GM18517 (cell line): ENCODE measurements at regions not wholly inside any gene's neighbourhood (a gene's known extent, or its start where the extent isn't known, plus 50 kb on each side); places are given as distances from the start of the nearest gene placed in this dataset.
"Not testable (repeated sequence)": the region's sequence is repeated elsewhere in the genome, so short reads cannot be mapped to it uniquely, and the experiment has no call there.

Experiments
- ATAC-seq: cut with Tn5 transposase; IDR thresholded peaks from one replicate; pipeline ENCODE4 v1.9.1; 2021; ENCODE audit warnings: mild to moderate bottlenecking, moderate library complexity; ENCODE audit not compliant: unreplicated experiment

DNA sequence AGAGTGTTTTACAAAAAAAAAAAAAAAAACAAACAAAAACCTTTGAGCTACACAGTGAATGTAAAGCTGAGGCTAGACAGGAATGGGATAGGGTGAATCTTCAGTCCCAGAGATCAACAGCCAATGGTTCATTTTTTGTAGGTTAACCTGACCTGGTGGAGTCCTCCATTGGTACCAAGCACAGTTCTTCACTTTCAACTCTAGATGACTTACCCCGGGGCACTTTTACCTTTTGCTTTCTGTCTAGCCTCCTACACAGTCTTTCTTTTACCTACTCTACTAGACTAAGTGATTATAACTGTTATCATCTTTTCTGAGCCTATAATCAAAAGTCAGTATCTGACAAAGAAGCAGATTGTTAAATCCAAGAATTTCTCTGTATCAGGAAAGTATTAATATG, 50.9 kb downstream of the ANXA2R start:
- no peak for ATAC-seq

DNA sequence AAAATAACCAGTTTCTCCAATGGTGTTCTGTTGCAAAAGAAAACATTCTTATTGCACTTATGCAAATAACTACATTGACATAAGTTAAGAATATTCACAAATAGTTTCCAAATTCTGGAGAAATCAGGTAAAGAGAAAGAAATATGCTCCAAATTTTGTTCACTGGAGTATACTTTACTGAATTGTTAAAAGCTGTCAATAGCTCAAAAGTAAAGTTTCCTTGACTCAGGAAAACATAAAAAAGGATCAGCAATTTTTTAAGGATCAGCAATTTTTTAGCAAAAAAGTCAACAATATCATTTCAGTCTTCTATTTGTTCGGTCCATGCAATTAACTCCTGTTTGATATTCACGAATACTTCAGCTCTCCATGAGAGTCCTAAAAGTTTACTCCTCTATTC, 51.6 kb downstream of the ANXA2R start:
- no peak for ATAC-seq

GRCh38 chr5:42985129-42986037, 54.7 kb downstream of the ANXA2R start:
- no peak for ATAC-seq

GRCh38 chr5:42984307-42984706, 55.8 kb downstream of the ANXA2R start:
- no peak for ATAC-seq

- ATAC-seq, result no peak
Observed at GRCh38 chr5:42982107-42982622, 58.0 kb downstream of the ANXA2R start.

DNA sequence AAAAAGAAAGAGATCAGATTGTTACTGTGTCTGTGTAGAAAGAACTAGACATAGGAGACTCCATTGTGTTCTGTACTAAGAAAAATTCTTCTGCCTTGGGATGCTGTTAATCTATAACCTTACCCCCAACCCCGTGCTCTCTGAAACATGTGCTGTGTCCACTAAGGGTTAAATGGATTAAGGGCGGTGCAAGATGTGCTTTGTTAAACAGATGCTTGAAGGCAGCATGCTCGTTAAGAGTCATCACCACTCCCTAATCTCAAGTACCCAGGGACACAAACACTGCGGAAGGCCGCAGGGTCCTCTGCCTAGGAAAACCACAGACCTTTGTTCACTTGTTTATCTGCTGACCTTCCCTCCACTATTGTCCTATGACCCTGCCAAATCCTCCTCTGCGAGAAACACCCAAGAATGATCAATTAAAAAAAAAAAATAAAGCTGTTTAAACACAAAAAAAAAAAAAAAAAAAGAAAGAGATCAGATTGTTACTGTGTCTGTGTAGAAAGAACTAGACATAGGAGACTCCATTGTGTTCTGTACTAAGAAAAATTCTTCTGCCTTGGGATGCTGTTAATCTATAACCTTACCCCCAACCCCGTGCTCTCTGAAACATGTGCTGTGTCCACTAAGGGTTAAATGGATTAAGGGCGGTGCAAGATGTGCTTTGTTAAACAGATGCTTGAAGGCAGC, 58.6 kb downstream of the ANXA2R start:
- ATAC-seq, result not testable (repeated sequence)

DNA sequence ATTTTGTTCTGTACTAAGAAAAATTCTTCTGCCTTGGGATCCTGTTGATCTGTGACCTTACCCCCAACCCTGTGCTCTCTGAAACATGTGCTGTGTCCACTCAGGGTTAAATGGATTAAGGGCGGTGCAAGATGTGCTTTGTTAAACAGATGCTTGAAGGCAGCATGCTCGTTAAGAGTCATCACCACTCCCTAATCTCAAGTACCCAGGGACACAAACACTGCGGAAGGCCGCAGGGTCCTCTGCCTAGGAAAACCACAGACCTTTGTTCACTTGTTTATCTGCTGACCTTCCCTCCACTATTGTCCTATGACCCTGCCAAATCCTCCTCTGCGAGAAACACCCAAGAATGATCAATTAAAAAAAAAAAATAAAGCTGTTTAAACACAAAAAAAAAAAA, 59.1 kb downstream of the ANXA2R start:
- not testable (repeated sequence) for ATAC-seq

- ATAC-seq, result not testable (repeated sequence)
Observed at GRCh38 chr5:42980391-42980790, 59.7 kb downstream of the ANXA2R start.

DNA sequence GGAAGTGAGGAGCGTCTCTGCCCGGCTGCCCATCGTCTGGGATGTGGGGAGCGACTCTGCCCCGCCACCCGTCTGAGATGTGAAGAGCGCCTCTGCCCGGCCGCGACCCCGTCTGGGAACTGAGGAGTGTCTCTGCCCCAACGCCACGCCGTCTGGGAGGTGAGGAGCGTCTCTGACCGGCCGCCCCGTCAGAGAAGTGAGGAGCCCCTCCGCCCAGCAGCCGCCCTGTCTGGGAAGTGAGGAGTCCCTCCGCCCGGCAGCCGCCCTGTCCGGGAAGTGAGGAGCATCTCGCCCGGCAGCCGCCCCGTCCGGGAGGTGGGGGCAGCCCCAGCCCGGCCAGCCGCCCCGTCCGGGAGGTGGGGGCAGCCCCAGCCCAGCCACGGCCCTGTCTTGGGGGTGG, 60.9 kb downstream of the ANXA2R start:
- not testable (repeated sequence) for ATAC-seq

GRCh38 chr5:42974536-42974935, 65.6 kb downstream of the ANXA2R start:
- ATAC-seq, result no peak

DNA sequence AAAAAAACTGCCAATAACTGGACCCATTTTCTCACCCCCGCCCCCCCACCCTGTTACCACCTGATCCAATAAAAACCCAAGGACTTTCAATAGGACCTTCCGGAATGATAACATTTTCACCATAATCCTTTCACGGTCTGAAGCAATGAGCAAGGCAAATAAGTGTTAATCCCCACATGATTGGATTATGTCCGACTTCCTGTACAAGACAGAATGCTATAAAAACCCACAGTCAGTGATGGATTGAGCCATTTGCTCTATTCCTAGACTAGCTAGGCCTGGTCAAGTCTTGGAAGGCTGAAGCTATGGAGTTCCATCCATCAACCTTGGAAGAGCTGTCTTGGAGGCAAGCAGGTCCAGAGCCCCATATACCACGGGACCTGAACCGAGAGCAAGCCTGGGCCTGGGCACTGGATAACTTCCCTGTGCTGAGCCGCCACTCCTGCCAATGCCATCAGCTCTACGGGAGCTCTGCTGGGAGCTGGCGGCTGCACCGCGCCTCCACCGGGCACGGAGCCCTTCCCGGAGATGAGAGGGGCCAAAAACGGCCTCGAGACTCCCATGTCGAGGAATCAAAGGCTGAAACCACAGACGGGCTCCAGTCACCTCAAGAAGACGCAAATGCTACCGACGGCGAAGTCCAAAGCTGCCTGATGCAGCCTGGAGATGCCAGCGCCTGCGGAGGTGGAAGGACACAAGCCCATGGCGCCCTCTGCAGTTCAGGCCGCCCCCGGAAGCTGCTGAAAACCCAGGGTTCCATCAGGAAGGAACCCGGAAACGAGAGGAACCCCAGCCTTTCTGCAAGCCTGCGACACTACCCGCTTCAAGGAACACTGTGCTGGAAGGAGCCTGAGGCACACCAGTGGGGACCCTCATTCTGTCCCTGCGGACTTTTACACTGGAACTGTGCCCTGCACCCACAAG, 69.2 kb downstream of the ANXA2R start:
- ATAC-seq, result no peak

DNA sequence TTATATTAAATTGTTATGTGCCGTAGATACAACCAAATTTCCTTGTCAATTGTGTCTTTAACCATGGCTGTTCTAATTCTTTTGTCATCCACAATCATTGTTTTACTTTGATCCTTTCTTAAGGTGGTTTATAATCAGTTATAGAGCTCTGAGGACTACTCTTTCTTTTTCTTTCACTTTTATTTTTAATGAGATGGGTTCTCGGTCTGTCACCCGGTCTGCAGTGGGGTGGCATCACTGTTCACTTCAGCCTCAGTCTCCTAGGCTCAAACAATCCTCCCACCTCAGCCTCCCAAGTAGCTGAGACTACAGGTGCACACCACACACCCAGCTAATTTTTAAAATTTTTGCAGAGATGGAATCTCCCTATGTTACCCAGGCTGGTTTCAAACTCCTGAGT, 74.2 kb downstream of the ANXA2R start:
- ATAC-seq, result no peak

DNA sequence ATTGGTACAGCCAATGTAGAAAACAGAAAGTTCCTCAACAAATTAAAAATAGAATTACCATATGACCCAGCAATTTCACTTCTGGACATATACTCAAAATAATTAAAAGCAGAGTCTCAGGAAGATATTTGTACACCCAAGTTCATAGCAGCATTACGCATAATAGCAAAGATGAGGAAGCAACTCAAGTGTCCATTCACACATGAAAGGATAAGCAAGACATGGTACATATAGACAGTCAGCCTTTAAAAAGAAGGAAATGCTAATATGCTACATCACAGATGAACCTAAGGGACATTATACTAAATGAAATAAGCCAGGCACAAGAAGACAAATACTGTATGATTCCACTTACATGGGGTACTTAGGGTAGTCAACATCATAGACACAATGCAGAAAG, 76.7 kb downstream of the ANXA2R start:
- ATAC-seq, result no peak

- ATAC-seq, result no peak
Observed at GRCh38 chr5:42962124-42962523, 78.0 kb downstream of the ANXA2R start.

GRCh38 chr5:42960506-42960905, 79.6 kb downstream of the ANXA2R start:
- no peak for ATAC-seq

DNA sequence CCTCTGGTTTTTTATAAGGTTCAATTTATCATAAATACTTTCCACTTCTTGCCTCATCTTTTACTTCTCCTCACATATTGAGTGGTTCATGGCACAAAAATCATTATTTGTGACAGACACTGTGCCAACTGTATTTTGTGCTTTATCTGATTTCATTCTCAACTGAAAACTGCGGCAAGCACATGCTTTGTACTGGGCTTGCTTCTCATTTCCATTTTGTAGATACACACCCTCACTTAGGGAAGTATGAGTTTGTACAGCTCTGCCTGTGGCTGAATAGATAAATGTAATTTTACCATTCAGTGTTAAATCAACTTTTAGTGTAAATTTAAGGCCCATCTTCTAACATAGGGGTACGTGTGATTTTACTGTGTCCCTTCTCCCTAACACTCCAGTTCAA, 83.6 kb downstream of the ANXA2R start:
- no peak for ATAC-seq

DNA sequence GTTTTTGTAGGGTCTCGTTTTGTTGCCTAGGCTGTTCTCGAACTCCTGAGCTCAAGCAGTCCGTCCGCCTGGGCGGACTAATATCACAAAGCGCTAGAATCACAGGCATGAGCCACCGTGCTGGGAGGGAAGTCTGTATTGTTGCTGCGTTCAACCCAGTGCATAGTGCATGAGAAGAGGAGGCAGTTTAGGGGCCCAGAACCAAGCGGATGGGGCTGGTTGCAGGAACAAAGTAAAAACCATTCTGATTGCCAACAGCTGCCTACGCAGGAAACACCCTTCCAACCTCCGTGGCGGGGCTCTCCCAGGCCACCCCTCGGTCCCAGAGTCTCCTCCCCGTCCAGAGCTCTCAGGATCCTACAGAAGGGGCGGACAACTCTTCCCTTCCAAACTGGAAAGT, 87.1 kb downstream of the ANXA2R start:
- no peak for ATAC-seq

DNA sequence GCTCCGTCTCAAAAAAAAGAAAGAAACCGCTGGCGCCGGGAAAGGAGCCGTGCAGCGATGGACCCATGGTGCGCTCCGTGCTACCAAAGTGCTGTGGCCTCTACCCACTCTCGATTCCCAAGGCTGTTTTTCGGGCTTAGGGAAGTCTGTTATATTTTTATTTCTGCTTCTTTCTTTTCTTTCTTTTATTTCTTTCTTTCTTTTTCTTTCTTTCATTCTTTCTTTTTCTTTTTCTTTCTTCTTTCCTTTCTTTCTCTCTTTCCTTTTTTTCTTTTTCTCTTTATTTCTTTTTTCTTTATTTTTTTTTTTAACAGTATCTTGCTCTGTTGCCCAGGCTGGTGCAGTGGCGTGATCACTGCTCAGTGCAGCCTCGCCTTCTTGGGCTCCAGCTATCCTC, 87.5 kb downstream of the ANXA2R start:
- ATAC-seq, result no peak

- peak; percentile 26 for ATAC-seq
Observed at GRCh38 chr5:42951293-42951840, 88.8 kb downstream of the ANXA2R start.

DNA sequence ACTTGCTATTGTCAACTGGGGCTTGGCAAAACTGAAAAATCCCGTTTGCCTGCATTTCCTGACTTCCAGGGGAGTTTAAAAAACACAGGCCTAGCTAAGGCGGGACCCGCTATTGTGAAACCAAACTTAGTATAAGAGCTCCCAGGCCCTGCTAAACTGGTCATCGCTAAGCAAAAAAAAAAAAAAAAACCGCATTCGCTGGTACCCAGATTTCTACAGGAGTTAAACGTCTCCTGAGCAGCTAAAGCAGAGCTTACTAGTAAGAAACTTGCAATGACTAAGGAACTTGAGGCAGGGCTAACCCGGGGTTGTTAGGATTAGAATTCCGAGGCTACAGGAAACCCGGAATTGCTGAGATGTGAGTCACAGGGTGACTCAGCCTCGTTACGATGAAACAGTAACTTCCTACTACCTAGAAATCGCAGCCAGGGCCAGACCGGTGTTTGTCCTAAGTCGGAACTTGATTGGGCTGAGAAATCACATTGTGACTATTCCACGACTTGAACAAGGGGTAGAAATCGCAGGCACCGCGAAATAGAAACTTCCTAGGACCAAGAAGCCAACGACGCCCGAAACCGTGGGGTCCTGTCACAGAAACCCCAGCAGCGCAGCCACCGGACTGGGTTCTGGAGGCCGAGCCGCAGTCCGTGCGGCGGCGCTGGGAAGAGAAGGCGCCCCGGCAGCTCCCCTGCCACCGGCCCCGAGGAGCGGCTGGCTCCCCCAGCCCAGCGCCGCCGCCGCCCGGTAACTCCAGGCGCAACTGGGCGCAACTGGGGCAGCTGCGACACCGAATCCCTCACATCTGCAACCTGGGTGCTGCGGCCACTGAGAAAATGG, 89.4 kb downstream of the ANXA2R start:
- peak; percentile 43 for ATAC-seq
